ENCODE measurements at regions not wholly inside any gene's neighbourhood (a gene's known extent, or its start where the extent isn't known, plus 50 kb on each side); places are given as distances from the start of the nearest gene placed in this dataset.

- Histone ChIP-seq H3K9me3 (ENCODE audit: insufficient read depth, low read depth, low read length) (no peaks in the 10 kb centered on the region), H3K4me1 (ENCODE audit: insufficient read depth, low read length, poor library complexity, severe bottlenecking) (no peaks in the 10 kb centered on the region), H3K4me2 (ENCODE audit: low read depth, low read length, poor library complexity, severe bottlenecking) (no peak overlapping the region), H2AFZ (ENCODE audit: low read length) (no peak overlapping the region), H3K9me2 (replicated peaks; ENCODE audit: low read depth, low read length) (no peaks in the 10 kb centered on the region; the same call in 1 of the 2 replicates), H3K36me3 (ENCODE audit: insufficient read depth, low read length) (no peaks in the 10 kb centered on the region), H3K27me3 (ENCODE audit: insufficient read depth, low read length, poor library complexity, severe bottlenecking) (no peaks in the 10 kb centered on the region), H3K4me3 (ENCODE audit: low read length, poor library complexity, severe bottlenecking) (no peak overlapping the region), H3K9ac (ENCODE audit: low read depth, low read length, poor library complexity, severe bottlenecking) (no peak overlapping the region), H3K79me2 (ENCODE audit: insufficient read depth, low read length) (no peaks in the 10 kb centered on the region), H3F3A (ENCODE audit: low read depth) (no peaks in the 10 kb centered on the region), H4K20me1 (ENCODE audit: insufficient read depth, low read length, poor library complexity, severe bottlenecking) (no peaks in the 10 kb centered on the region)
- TF ChIP-seq CTCF (conservative IDR thresholded peaks at IDR 0.05; ENCODE audit: low read length) (0 out of 2 replicates have a peak, but pooled peaks have one; percentile 13), EZH2phosphoT487 (IDR thresholded peaks at IDR 0.05; ENCODE audit: borderline replicate concordance) (no peak)
Observed at GRCh38 chr4:22999419-22999818, 306.7 kb downstream of the GBA3 start.

DNA sequence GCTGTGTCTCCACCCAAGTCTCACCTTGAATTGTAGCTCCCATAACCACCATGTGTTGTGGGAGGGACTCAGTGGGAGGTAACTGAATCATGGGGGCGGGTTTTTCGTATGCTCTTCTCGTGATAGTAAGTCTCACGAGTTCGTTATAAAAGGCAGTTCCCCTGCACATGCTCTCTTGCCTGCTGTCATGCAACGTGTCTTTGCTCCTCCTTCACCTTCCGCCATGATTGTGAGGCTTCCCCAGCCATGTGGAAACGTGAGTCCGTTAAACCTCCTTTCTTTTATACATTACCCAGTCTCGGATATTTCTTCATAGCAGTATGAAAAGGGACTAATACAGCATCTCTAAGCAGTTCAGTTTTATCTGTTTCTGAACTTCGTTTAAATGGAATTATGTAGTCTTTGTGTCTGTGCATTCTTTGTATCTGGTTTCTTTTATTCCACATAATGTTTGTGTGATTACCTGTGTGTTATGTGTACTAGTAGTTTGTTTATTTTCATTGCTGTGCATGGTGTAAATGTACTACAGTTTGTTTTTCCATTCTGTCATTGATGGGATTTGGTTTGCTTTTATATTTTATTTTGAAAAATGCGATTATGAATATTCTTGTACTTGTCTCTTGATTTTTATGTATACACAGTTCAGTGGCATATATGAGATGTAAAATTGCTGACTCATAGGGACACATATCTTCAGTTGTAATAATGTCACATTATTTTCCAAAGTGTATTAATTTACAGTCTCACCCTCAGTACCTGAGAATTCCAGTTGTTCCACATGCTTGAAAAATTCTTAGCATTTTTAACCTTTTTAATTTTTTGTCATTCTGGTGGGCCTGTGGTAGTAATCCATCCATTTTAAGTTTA lies 304.9 kb downstream of the GBA3 start:
- H3K4me2 ChIP-seq (ENCODE audit: low read depth, low read length, poor library complexity, severe bottlenecking) = no peak overlapping the region
- no peaks in the 10 kb centered on the region for H3K4me1 ChIP-seq (ENCODE audit: insufficient read depth, low read length, poor library complexity, severe bottlenecking)
- H3K9me3 ChIP-seq (ENCODE audit: insufficient read depth, low read depth, low read length) = no peaks in the 10 kb centered on the region
- no peaks in the 10 kb centered on the region for H3K27me3 ChIP-seq (ENCODE audit: insufficient read depth, low read length, poor library complexity, severe bottlenecking)
- H2AFZ ChIP-seq (ENCODE audit: low read length) = no peak overlapping the region
- no peak overlapping the region for H3K4me3 ChIP-seq (ENCODE audit: low read length, poor library complexity, severe bottlenecking)
- H3K79me2 ChIP-seq (ENCODE audit: insufficient read depth, low read length) = no peaks in the 10 kb centered on the region
- no peak overlapping the region for H3K9ac ChIP-seq (ENCODE audit: low read depth, low read length, poor library complexity, severe bottlenecking)
- H3K36me3 ChIP-seq (ENCODE audit: insufficient read depth, low read length) = no peaks in the 10 kb centered on the region
- no peaks in the 10 kb centered on the region for H3K9me2 ChIP-seq (replicated peaks; ENCODE audit: low read depth, low read length)
- no peak for TF ChIP-seq EZH2phosphoT487 (IDR thresholded peaks at IDR 0.05; ENCODE audit: borderline replicate concordance)
- TF ChIP-seq CTCF (conservative IDR thresholded peaks at IDR 0.05; ENCODE audit: low read length) = no peak
- no peaks in the 10 kb centered on the region for H4K20me1 ChIP-seq (ENCODE audit: insufficient read depth, low read length, poor library complexity, severe bottlenecking)
- H3F3A ChIP-seq (ENCODE audit: low read depth) = no peaks in the 10 kb centered on the region

GRCh38 chr4:22991576-22991975 lies 298.8 kb downstream of the GBA3 start:
- Histone ChIP-seq H3K36me3 (ENCODE audit: insufficient read depth, low read length) (no peaks in the 10 kb centered on the region), H3K4me1 (ENCODE audit: insufficient read depth, low read length, poor library complexity, severe bottlenecking) (no peaks in the 10 kb centered on the region), H3K4me2 (ENCODE audit: low read depth, low read length, poor library complexity, severe bottlenecking) (no peak overlapping the region), H4K20me1 (ENCODE audit: insufficient read depth, low read length, poor library complexity, severe bottlenecking) (no peaks in the 10 kb centered on the region), H3K9ac (ENCODE audit: low read depth, low read length, poor library complexity, severe bottlenecking) (no peak overlapping the region), H3K27me3 (ENCODE audit: insufficient read depth, low read length, poor library complexity, severe bottlenecking) (no peaks in the 10 kb centered on the region), H3K9me2 (replicated peaks; ENCODE audit: low read depth, low read length) (no peaks in the 10 kb centered on the region), H3K9me3 (ENCODE audit: insufficient read depth, low read depth, low read length) (no peaks in the 10 kb centered on the region), H2AFZ (ENCODE audit: low read length) (no peak overlapping the region), H3K4me3 (ENCODE audit: low read length, poor library complexity, severe bottlenecking) (no peak overlapping the region), H3K79me2 (ENCODE audit: insufficient read depth, low read length) (no peaks in the 10 kb centered on the region), H3F3A (ENCODE audit: low read depth) (no peaks in the 10 kb centered on the region)
- TF ChIP-seq EZH2phosphoT487 (IDR thresholded peaks at IDR 0.05; ENCODE audit: borderline replicate concordance) = no peak
- no peak for TF ChIP-seq CTCF (conservative IDR thresholded peaks at IDR 0.05; ENCODE audit: low read length)
